Neural cell (in vitro differentiated cells): ENCODE measurements at regions not wholly inside any gene's neighbourhood (a gene's known extent, or its start where the extent isn't known, plus 50 kb on each side); places are given as distances from the start of the nearest gene placed in this dataset.

Experiments used
- EZH2 ChIP-seq: fragments of 200-600, 300-800 bp; shearing (Covaris generic), sonication (generic); IDR thresholded peaks from 2 replicates; pipeline ENCODE4 v1.6.1; 2014; ENCODE audit warnings: antibody characterized with exemption, low read length, borderline replicate concordance, mild to moderate bottlenecking; ENCODE audit not compliant: insufficient read depth, poor library complexity, severe bottlenecking
- POLR2AphosphoS5 ChIP-seq: IDR thresholded peaks from 2 replicates; pipeline ENCODE4 v1.6.1; 2012
- RAD21 ChIP-seq: fragments of 450-650 bp; conservative IDR thresholded peaks from 2 replicates; pipeline ENCODE4 v1.6.1; 2014; ENCODE audit warnings: antibody characterized with exemption, mild to moderate bottlenecking, moderate library complexity
- TF ChIP-seq, protein P1 (sequence below): fragments of 450-650 bp; IDR thresholded peaks from 2 replicates; pipeline ENCODE4 v1.5.1; 2014; ENCODE audit warnings: antibody characterized with exemption, mild to moderate bottlenecking, moderate library complexity; ENCODE audit not compliant: poor library complexity, severe bottlenecking

GRCh38 chr18:71625556-71626090, 918.5 kb downstream of the CBLN2 start:
- TF ChIP-seq, protein P1, sequence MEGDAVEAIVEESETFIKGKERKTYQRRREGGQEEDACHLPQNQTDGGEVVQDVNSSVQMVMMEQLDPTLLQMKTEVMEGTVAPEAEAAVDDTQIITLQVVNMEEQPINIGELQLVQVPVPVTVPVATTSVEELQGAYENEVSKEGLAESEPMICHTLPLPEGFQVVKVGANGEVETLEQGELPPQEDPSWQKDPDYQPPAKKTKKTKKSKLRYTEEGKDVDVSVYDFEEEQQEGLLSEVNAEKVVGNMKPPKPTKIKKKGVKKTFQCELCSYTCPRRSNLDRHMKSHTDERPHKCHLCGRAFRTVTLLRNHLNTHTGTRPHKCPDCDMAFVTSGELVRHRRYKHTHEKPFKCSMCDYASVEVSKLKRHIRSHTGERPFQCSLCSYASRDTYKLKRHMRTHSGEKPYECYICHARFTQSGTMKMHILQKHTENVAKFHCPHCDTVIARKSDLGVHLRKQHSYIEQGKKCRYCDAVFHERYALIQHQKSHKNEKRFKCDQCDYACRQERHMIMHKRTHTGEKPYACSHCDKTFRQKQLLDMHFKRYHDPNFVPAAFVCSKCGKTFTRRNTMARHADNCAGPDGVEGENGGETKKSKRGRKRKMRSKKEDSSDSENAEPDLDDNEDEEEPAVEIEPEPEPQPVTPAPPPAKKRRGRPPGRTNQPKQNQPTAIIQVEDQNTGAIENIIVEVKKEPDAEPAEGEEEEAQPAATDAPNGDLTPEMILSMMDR: no peak
- TF ChIP-seq POLR2AphosphoS5 (no peak), RAD21 (no peak), EZH2 (no peak)
